GM18858 (cell line): ENCODE measurements at regions not wholly inside any gene's neighbourhood (a gene's known extent, or its start where the extent isn't known, plus 50 kb on each side); places are given as distances from the start of the nearest gene placed in this dataset.
"Not testable (repeated sequence)": the region's sequence is repeated elsewhere in the genome, so short reads cannot be mapped to it uniquely, and the experiment has no call there.

Experiments used
- ATAC-seq: cut with Tn5 transposase; IDR thresholded peaks from one replicate; pipeline ENCODE4 v1.9.1; 2021; ENCODE audit not compliant: unreplicated experiment

DNA sequence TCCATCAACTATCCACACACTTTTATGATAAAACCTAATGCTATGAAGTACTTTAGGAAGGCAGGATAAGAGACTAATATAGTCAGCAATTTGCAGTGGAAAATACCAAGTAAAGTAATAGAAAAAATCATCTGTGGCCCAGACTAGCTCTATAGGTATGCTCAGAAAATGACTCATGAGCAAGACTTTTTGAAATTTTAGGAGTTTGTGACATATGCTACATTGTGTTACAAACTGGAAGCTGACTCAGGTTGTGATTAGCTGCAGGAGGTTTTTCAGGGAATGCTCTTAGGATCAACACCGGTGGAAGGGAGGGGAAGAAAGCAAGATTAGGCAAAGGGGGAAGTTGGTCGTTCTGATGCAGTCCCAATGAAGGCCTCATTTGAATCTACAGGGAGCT lies 56.1 kb downstream of the FEZF1 start:
- no peak for ATAC-seq

DNA sequence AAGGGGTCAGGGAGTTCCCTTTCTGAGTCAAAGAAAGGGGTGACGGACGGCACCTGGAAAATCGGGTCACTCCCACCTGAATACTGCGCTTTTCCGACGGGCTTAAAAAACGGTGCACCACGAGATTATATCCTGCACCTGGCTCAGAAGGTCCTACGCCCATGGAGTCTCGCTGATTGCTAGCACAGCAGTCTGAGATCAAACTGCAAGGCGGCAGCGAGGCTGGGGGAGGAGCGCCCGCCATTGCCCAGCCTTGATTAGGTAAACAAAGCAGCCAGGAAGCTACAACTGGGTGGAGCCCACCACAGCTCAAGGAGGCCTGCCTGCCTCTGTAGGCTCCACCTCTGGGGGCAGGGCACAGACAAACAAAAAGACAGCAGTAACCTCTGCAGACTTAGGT lies 65.8 kb downstream of the FEZF1 start:
- ATAC-seq: not testable (repeated sequence)

DNA sequence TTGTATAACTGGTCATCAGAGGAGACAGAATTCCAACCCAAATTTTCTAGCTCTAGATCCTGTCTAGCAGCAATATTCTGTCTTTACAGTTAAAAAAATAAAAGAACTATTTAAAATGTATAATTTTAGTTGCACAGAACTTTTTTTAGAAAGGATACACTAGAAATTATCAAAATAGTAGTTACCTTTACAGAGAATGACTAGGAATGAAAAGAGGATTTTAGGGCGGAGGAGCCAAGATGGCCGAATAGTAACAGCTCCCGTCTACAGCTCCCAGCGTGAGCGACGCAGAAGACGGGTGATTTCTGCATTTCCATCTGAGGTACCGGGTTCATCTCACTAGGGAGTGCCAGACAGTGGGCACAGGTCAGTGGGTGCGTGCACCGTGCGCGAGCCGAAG lies 66.3 kb downstream of the FEZF1 start:
- ATAC-seq: not testable (repeated sequence)

DNA sequence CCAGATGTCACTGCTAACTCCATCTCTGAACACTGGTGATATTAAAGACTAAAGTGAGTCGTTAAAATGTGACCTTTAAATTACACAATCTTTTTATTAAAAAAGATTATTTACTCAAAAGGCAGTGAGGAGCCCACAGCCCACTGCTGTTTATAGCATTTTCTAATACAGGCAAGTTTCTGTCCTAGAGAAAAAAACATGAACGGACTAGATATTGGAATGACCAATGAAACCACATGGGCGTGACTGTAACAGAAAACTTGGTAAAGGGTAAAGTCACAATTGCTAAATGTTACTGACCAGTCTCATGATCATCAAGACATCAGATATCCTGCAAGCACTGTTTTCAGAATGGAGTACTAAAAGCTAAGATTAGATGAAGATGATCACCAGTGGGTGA lies 78.7 kb downstream of the FEZF1 start:
- no peak for ATAC-seq

DNA sequence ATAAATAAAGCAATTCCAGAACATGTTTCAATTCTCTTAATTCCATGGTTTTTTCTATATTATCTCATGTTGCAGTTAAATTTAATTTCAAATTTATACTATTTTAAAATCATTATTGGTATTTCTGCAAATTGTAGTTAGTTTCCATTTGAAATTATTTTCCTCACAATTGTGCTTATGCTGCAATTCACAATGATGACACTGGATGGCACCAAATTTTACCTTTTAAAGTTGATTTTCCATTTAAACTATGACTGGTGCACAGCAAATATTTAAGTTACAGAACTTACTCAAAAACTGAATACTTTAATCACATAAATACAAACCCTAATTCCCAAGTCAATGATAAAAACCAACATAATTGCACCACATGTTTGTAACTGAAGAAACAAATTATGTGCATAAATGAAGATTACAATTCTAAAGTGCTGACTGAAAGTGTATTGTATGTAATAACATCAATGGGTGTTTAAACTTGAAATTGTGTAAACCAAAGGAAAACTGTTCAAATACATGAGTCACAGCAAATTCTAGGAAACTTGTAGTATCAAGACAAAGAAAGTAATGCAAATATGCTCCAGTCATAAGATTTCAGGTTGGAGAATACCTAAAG lies 75.3 kb upstream of the AASS start:
- ATAC-seq: peak; percentile 48

DNA sequence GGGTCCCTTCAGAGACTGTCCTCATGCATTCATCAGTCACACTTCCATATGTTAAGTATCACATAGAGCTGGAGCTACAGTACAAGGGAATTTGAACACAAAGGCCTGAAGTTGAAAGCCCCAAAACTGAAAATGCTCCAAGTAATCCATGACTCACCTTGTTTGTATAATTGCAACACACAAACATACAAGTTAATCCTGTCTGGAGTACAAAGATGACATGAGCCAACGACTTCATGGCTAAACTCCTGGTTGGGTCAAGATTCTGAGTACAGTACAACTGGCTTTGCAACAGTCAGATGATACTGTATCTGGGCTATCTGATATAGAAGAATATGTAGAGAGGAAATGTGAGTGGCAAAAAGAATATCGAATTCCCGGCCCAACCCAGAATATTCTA lies 73.1 kb upstream of the AASS start:
- no peak for ATAC-seq

DNA sequence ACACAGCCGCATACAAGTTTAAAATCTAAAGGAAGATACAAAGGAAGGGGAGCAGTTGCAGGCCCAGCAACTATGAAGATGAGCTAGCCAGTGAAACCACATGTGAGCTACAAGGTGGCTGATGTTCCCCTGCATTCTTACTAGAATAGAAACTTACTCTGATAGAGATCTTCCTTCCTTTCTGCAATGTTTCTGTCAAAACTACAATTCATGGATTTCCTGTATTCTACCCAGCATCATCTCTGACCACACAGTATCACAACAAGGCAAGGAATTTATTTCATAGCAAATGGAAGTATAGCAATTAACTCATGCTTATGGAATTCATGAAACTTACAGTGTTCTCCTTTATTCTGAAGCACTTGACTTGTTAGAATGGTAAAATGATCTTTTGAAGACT lies 68.7 kb upstream of the AASS start:
- no peak for ATAC-seq

DNA sequence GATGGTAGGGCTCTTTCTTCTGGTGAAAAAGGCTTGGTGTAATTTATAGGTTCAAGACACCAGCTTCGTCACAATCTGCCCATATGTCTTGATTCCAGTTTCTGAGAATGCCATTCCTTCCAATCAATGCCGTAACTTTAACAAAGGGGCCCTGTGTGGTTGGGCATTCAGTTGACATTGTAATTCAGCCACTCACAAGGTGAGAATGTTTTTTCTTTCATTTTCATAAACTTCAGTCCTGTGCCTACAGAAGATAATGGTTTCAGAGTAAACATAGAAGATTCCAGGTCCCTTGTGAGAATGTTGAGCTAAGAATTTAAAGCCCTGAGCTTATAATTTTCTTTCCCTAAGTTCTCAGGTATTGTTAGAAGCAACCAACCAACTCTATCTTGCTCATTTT lies 67.3 kb upstream of the AASS start:
- ATAC-seq: no peak

DNA sequence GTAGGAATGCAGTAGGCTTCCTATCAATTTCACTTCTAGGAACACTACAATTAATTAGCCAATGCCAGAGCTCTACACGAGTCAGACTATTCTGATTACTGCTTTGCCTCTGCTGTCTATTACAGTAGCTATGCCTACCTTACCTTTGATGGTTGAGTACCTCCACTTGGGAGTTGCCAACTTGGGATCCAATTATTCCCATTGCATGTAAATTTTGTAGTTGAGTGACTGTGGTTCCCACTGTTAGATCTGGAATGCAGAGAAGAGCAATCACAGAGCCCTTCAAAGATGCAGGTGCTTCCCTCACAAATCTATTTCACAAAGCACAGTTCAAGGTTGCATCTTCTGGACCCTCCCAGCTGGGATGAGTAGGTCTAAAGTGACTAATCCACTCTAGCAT lies 62.9 kb upstream of the AASS start:
- no peak for ATAC-seq

DNA sequence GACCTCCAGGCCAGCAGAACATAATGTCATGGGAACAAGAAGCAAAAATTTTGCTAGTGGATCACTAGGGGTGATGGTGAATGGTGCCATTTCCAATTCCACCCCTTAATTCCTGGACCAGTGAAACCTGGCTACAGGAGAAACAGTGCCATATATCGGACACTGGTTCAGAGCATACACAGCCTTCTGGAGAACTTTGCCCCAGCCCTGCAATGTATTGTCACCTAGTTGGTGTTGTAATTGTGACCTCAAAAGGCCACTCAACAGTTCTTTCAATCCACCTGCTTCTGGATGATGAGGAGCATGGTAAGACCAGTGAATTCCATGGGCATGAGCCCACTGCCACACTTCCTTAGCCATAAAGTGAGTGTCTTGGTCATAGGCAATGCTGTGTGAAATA lies 59.8 kb upstream of the AASS start:
- ATAC-seq: no peak

DNA sequence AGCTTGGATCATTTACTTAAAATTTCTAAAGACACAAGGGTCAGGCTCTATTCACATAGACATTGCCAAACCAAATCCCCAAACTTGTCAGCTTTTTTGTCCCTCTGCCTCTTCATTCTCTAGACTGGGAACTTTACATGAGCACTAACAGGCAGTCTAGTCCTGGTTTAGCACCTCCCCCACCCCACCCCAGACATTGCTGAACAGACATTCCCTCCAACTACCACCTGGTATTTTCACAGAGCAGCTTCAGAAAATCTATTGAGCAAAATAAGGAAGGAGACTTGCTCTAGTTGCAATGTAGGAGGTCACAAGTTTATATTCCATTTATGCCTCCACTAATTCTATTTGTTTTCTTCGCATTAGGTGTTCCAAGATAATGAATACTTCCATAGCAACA lies 56.8 kb upstream of the AASS start:
- no peak for ATAC-seq

DNA sequence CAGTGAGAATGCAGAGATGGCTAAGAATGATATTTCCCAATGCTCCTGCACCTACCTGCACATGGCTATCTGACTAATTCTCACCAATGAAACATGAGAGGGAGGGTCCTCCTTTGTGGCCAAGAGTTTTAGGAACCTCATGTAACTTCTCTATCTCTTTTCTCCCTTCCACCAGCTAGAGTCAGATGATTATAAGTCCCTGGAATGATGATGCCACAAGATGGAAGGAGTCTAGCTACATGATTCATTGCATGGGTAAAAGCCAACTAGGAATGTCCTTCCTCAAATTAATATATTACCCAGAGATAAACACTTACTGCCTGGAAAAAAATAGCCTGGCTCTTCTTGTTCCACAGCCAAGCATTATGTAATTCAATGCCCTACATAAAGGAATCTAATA lies 55.1 kb upstream of the AASS start:
- ATAC-seq: no peak

DNA sequence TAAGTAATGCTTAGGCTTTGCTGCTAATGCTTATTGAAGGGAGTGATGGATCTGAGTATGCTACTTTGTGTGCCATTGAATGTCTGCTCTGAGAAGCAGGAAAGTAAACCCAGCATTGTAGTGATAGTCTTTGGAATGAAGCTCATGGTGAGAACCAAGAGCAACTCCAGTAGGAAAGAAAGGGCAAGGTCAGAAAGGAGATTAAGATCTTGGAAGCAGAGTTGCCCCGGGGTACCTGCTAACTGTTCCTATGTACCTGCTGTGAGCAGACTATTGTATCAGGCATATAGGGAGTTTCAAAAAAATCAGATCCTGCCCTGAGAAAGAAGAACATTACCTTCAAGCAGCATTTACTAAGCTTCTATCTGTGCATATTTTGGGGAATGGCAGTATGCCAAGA lies 54.5 kb upstream of the AASS start:
- no peak for ATAC-seq
